CD14-positive monocyte (primary cell): ENCODE measurements at regions not wholly inside any gene's neighbourhood (a gene's known extent, or its start where the extent isn't known, plus 50 kb on each side); places are given as distances from the start of the nearest gene placed in this dataset.

Experiments
- DNase-seq, 3 donors: peaks; one replicate each; pipeline ENCODE4 v3.0.0-alpha.2; 2011 to 2022
- H2AFZ ChIP-seq: 2 replicates; pipeline ENCODE4 v1.6.0; 2012; ENCODE audit warnings: mild to moderate bottlenecking, low read depth, low read length, inconsistent platforms; ENCODE audit not compliant: insufficient read depth, poor library complexity, severe bottlenecking
- H3K27ac ChIP-seq, 2 donors: 1 replicate in 1 of 2; 2 replicates in 1 of 2; pipeline ENCODE4 v1.5.1; 2012 to 2013; ENCODE audit warnings: low read length in 2 of 2, control low read depth in 1 of 2, inconsistent platforms in 1 of 2, low read depth in 1 of 2, mild to moderate bottlenecking in 1 of 2
- H3K27me3 ChIP-seq, 2 donors: one replicate each; pipeline versions ENCODE4 v1.6.0 to v1.6.1; 2011 to 2013; ENCODE audit warnings: low read length in 2 of 2; ENCODE audit not compliant: control insufficient read depth in 2 of 2, insufficient read depth in 2 of 2
- H3K36me3 ChIP-seq, 2 donors: replicated peaks in 1 of 2; 1 replicate in 1 of 2; 2 replicates in 1 of 2; pipeline versions ENCODE4 v1.5.1 to v1.6.1; 2012 to 2013; ENCODE audit warnings: low read length in 2 of 2, control low read depth in 1 of 2, inconsistent platforms in 1 of 2, mild to moderate bottlenecking in 1 of 2; ENCODE audit not compliant: insufficient read depth in 2 of 2, control insufficient read depth in 1 of 2
- H3K4me1 ChIP-seq, 2 donors: 1 replicate in 1 of 2; 2 replicates in 1 of 2; pipeline versions ENCODE4 v1.5.1 to v1.6.1; 2012 to 2013; ENCODE audit warnings: low read length in 2 of 2, control low read depth in 1 of 2, inconsistent platforms in 1 of 2, mild to moderate bottlenecking in 1 of 2, moderate library complexity in 1 of 2; ENCODE audit not compliant: insufficient read depth in 2 of 2, control insufficient read depth in 1 of 2
- H3K4me2 ChIP-seq: replicated peaks from 2 replicates; pipeline ENCODE3; 2012; ENCODE audit warnings: low read length, moderate library complexity, mild to moderate bottlenecking; ENCODE audit not compliant: poor library complexity, severe bottlenecking; ENCODE audit errors: extremely low read depth
- H3K4me3 ChIP-seq, 3 experiments: fragments of 200-600 bp in 1 of 3; sonication (generic) in 1 of 3; replicated peaks in 1 of 3; 1 replicate in 2 of 3; 2 replicates in 1 of 3; pipeline ENCODE4 v1.5.1; 2011 to 2013; ENCODE audit warnings: low read length in 3 of 3, mild to moderate bottlenecking in 3 of 3, control low read depth in 2 of 3, low read depth in 2 of 3, inconsistent platforms in 1 of 3, moderate library complexity in 1 of 3
- H3K79me2 ChIP-seq: 2 replicates; pipeline ENCODE4 v1.6.0; 2012; ENCODE audit warnings: mild to moderate bottlenecking, control low read depth, inconsistent platforms, low read length, moderate library complexity; ENCODE audit not compliant: insufficient read depth
- H3K9ac ChIP-seq: 2 replicates; pipeline ENCODE4 v1.6.0; 2017; ENCODE audit warnings: low read length, mild to moderate bottlenecking; ENCODE audit not compliant: insufficient read depth, poor library complexity, severe bottlenecking
- H3K9me3 ChIP-seq, 2 donors: replicated peaks in 1 of 2; 1 replicate in 1 of 2; 2 replicates in 1 of 2; pipeline versions ENCODE4 v1.5.1 to v1.6.1; 2012 to 2013; ENCODE audit warnings: low read length in 2 of 2, control low read depth in 1 of 2; ENCODE audit not compliant: control insufficient read depth in 1 of 2, insufficient read depth in 1 of 2
- H4K20me1 ChIP-seq: 2 replicates; pipeline ENCODE4 v1.6.0; 2012; ENCODE audit warnings: mild to moderate bottlenecking, low read length, control low read depth, moderate library complexity; ENCODE audit not compliant: insufficient read depth
- H3K27ac Mint-ChIP-seq, 7 donors: one replicate each; pipeline ENCODE4 v1.8.0; 2020; ENCODE audit warnings: mild to moderate bottlenecking in 7 of 7, mixed read lengths in 7 of 7, moderate library complexity in 6 of 7, inconsistent platforms in 2 of 7
- H3K27me3 Mint-ChIP-seq, 3 donors: one replicate each; pipeline ENCODE4 v1.8.0; 2021 to 2022; ENCODE audit warnings: low read depth in 3 of 3, mild to moderate bottlenecking in 3 of 3, mixed read lengths in 3 of 3, moderate library complexity in 3 of 3, inconsistent platforms in 1 of 3
- H3K36me3 Mint-ChIP-seq, 2 donors: one replicate each; pipeline ENCODE4 v1.8.0; 2020; ENCODE audit warnings: mixed read lengths in 2 of 2, inconsistent platforms in 1 of 2, mild to moderate bottlenecking in 1 of 2
- H3K4me1 Mint-ChIP-seq: one replicate; pipeline ENCODE4 v1.8.0; 2020; ENCODE audit warnings: mild to moderate bottlenecking, mixed read lengths
- H3K4me3 Mint-ChIP-seq, 2 donors: one replicate each; pipeline ENCODE4 v1.8.0; 2020; ENCODE audit warnings: mild to moderate bottlenecking in 2 of 2, mixed read lengths in 2 of 2, moderate library complexity in 1 of 2
- H3K9me3 Mint-ChIP-seq, 7 donors: one replicate each; pipeline ENCODE4 v1.8.0; 2020 to 2022; ENCODE audit warnings: mixed read lengths in 7 of 7, mild to moderate bottlenecking in 6 of 7, moderate library complexity in 6 of 7, inconsistent platforms in 2 of 7
- CTCF ChIP-seq: fragments of 200-600 bp; IDR thresholded peaks from one replicate; pipeline ENCODE4 v1.8.0; 2022; ENCODE audit warnings: antibody characterized with exemption, mild to moderate bottlenecking
- WGBS: methylation state at CpG from one replicate; pipeline ENCODE4 v1.1.5; 2013; ENCODE audit warnings: missing lambda C conversion rate; ENCODE audit not compliant: insufficient coverage; 5-methylcytosine and 5-hydroxymethylcytosine counted together
- intact Hi-C, 2 donors: fragments of 100-400 bp; cut with micrococcal nuclease; formaldehyde crosslinking; loops; one replicate each; pipeline versions ENCODE4 v1.15.0 to v1.15.1; 2023

- Histone ChIP-seq H3K36me3 (no peaks in the 10 kb centered on the region), H3K79me2 (no peaks in the 10 kb centered on the region), H4K20me1 (no peaks in the 10 kb centered on the region), H3K27ac (no peak overlapping the region), H3K9ac (no peak overlapping the region), H3K9me3 (no peaks in the 10 kb centered on the region), H3K4me1 (no peaks in the 10 kb centered on the region), H3K27me3 (no peaks in the 10 kb centered on the region), H3K4me3 (no peak overlapping the region), H2AFZ (no peak overlapping the region), H3K4me2 (no peak overlapping the region)
- intact Hi-C loops = no loop called here
- WGBS = no CpG with 5 or more reads among the region's 3 CpGs
- peaks cover 25% of the 10 kb centered on the region for H3K4me1 Mint-ChIP-seq
- no peaks in the 10 kb centered on the region for H3K9me3 Mint-ChIP-seq
- no peak for TF ChIP-seq CTCF
- H3K27ac Mint-ChIP-seq = no peak overlapping the region
- DNase-seq = no peak
- no peaks in the 10 kb centered on the region for H3K27me3 Mint-ChIP-seq
- no peak overlapping the region for H3K4me3 Mint-ChIP-seq
- peaks cover 0 to 2% of the 10 kb centered on the region in 2 donors for H3K36me3 Mint-ChIP-seq
These were observed 166.1 kb downstream of the KDM5D start for GRCh38 chrY:19578281-19578874.

GRCh38 chrY:19577250-19577649, 167.3 kb downstream of the KDM5D start:
- H3K4me1 ChIP-seq = no peaks in the 10 kb centered on the region
- no peaks in the 10 kb centered on the region for H3K27me3 ChIP-seq
- TF ChIP-seq CTCF = no peak
- H3K9me3 ChIP-seq = no peaks in the 10 kb centered on the region
- H3K36me3 Mint-ChIP-seq = peaks cover 0 to 6% of the 10 kb centered on the region in 2 donors
- intact Hi-C loops = no loop called here
- H3K4me2 ChIP-seq = no peak overlapping the region
- H3K4me3 Mint-ChIP-seq = no peak overlapping the region
- H3K27ac Mint-ChIP-seq = no peak overlapping the region
- H4K20me1 ChIP-seq = no peaks in the 10 kb centered on the region
- H3K4me1 Mint-ChIP-seq = peaks cover 21% of the 10 kb centered on the region
- no peak overlapping the region for H3K9ac ChIP-seq
- no peaks in the 10 kb centered on the region for H3K79me2 ChIP-seq
- H3K9me3 Mint-ChIP-seq = no peaks in the 10 kb centered on the region
- no peak overlapping the region for H2AFZ ChIP-seq
- no peaks in the 10 kb centered on the region for H3K27me3 Mint-ChIP-seq
- H3K27ac ChIP-seq = no peak overlapping the region
- H3K36me3 ChIP-seq = no peaks in the 10 kb centered on the region
- no peak for DNase-seq
- no CpG with 5 or more reads among the region's 6 CpGs for WGBS
- H3K4me3 ChIP-seq = no peak overlapping the region
